ENCODE measurements at regions not wholly inside any gene's neighbourhood (a gene's known extent, or its start where the extent isn't known, plus 50 kb on each side); places are given as distances from the start of the nearest gene placed in this dataset.

GRCh38 chr2:221097949-221098348, 474.2 kb downstream of the EPHA4 start:
- Mint-ChIP-seq H3K27ac (no peak overlapping the region), H3K4me3 (no peak overlapping the region), H3K27me3 (peaks cover 5% of the 10 kb centered on the region), H3K4me1 (ENCODE audit: low read depth) (no peaks in the 10 kb centered on the region), H3K9me3 (no peaks in the 10 kb centered on the region), H3K36me3 (ENCODE audit: low read depth) (no peaks in the 10 kb centered on the region)
- Histone ChIP-seq H3K4me1 (ENCODE audit: insufficient read depth, low read length) (no peaks in the 10 kb centered on the region), H3K9me3 (ENCODE audit: control insufficient read depth in 1 of 2, insufficient read depth in 1 of 2, low read length in 2 of 2) (no peaks in the 10 kb centered on the region), H3K27ac (ENCODE audit: low read depth in 1 of 2, low read length in 2 of 2) (no peak overlapping the region), H3K36me3 (ENCODE audit: insufficient read depth, low read length) (no peaks in the 10 kb centered on the region), H3K27me3 (ENCODE audit: control insufficient read depth in 1 of 2, insufficient read depth in 2 of 2, low read length in 2 of 2) (no peaks in the 10 kb centered on the region), H3K4me3 (ENCODE audit: low read length) (no peak overlapping the region)
- ATAC-seq (ENCODE audit: poor library complexity): no peak
- DNase-seq: no peak
- TF ChIP-seq CTCF (IDR thresholded peaks at IDR 0.05): no peak
- POLR2A ChIA-PET: no interaction called here
- CTCF ChIA-PET: no interaction called here
- intact Hi-C loops (cut with DNase I, micrococcal nuclease): loop anchor here in 1 of 2 experiments (10.0 kb wide), 1 partner anchor 477 kb away; the partner anchor contains the start of gene EPHA4

- DNase-seq (no peak), ATAC-seq (ENCODE audit: poor library complexity) (no peak)
- ChIA-PET POLR2A (no interaction called here), CTCF (no interaction called here)
- intact Hi-C loops (cut with DNase I, micrococcal nuclease): no loop called here
- Mint-ChIP-seq H3K27ac (no peak overlapping the region), H3K4me3 (no peak overlapping the region), H3K36me3 (ENCODE audit: low read depth) (no peaks in the 10 kb centered on the region), H3K27me3 (peaks cover 11% of the 10 kb centered on the region), H3K4me1 (ENCODE audit: low read depth) (no peaks in the 10 kb centered on the region), H3K9me3 (no peaks in the 10 kb centered on the region)
- Histone ChIP-seq H3K36me3 (ENCODE audit: insufficient read depth, low read length) (no peaks in the 10 kb centered on the region), H3K4me1 (ENCODE audit: insufficient read depth, low read length) (no peaks in the 10 kb centered on the region), H3K9me3 (ENCODE audit: control insufficient read depth in 1 of 2, insufficient read depth in 1 of 2, low read length in 2 of 2) (peaks cover 0 to 11% of the 10 kb centered on the region in 2 experiments), H3K27me3 (ENCODE audit: control insufficient read depth in 1 of 2, insufficient read depth in 2 of 2, low read length in 2 of 2) (no peaks in the 10 kb centered on the region), H3K4me3 (ENCODE audit: low read length) (no peak overlapping the region), H3K27ac (ENCODE audit: low read depth in 1 of 2, low read length in 2 of 2) (no peak overlapping the region)
- no peak for TF ChIP-seq CTCF (IDR thresholded peaks at IDR 0.05)
Measured at GRCh38 chr2:221100467-221101089, 471.5 kb downstream of the EPHA4 start.

GRCh38 chr2:221102896-221103688, 469.0 kb downstream of the EPHA4 start:
- POLR2A ChIA-PET: no interaction called here

More at GRCh38 chr2:221102896-221103688, 469.0 kb downstream of the EPHA4 start:
- H3K9me3 ChIP-seq (ENCODE audit: control insufficient read depth in 1 of 2, insufficient read depth in 1 of 2, low read length in 2 of 2): peaks cover 0 to 11% of the 10 kb centered on the region in 2 experiments
- no peaks in the 10 kb centered on the region for H3K36me3 ChIP-seq (ENCODE audit: insufficient read depth, low read length)
- H3K27me3 ChIP-seq (ENCODE audit: control insufficient read depth in 1 of 2, insufficient read depth in 2 of 2, low read length in 2 of 2): no peaks in the 10 kb centered on the region
- H3K4me1 ChIP-seq (ENCODE audit: insufficient read depth, low read length): no peaks in the 10 kb centered on the region
- Mint-ChIP-seq H3K9me3 (no peaks in the 10 kb centered on the region), H3K36me3 (ENCODE audit: low read depth) (no peaks in the 10 kb centered on the region), H3K27ac (no peak overlapping the region), H3K4me3 (no peak overlapping the region), H3K4me1 (ENCODE audit: low read depth) (no peaks in the 10 kb centered on the region), H3K27me3 (peaks cover 13% of the 10 kb centered on the region)
- peak in 1 of 14 experiments; percentile 8 for DNase-seq
- H3K27ac ChIP-seq (ENCODE audit: low read depth in 1 of 2, low read length in 2 of 2): no peak overlapping the region
- H3K4me3 ChIP-seq (ENCODE audit: low read length): no peak overlapping the region
- intact Hi-C loops (cut with DNase I, micrococcal nuclease): no loop called here
- no peak for TF ChIP-seq CTCF (IDR thresholded peaks at IDR 0.05)
- ATAC-seq (ENCODE audit: poor library complexity): no peak
- CTCF ChIA-PET: interaction anchor here (0.7 kb wide), 1 partner anchor 21 kb away, joined by 3 read pairs; no protein-coding TSS in a partner anchor
